ENCODE measurements at regions not wholly inside any gene's neighbourhood (a gene's known extent, or its start where the extent isn't known, plus 50 kb on each side); places are given as distances from the start of the nearest gene placed in this dataset.

DNA sequence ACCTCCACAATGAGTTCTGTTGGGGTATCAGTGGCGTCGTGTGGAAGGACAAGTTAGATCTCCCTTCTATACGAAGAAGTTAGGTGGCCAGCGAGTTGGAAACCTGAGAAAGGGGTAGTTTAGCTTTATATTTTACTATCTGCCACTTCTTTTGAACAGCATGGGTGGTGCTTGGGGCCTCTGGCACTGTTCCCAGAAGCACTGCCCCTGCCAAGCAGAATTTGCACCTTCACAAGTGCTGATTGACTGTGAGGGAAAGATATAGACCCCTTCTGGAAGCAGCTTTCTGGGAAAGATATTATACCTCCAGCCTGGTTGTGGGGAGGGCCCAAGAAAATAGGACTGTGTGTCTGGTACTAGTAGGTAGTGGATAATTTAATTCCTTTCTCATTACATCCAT is 246.9 kb downstream of the FBXO8 start:
- H3K36me3 ChIP-seq (ENCODE audit: insufficient read depth, low read length), result no peaks in the 10 kb centered on the region
- H3K4me3 ChIP-seq (ENCODE audit: low read length, poor library complexity, severe bottlenecking), result no peak overlapping the region
- no peaks in the 10 kb centered on the region for H3K9me2 ChIP-seq (replicated peaks; ENCODE audit: low read depth, low read length)
- no peaks in the 10 kb centered on the region for H3K4me1 ChIP-seq (ENCODE audit: insufficient read depth, low read length, poor library complexity, severe bottlenecking)
- H2AFZ ChIP-seq (ENCODE audit: low read length), result no peak overlapping the region
- H3F3A ChIP-seq (ENCODE audit: low read depth), result no peaks in the 10 kb centered on the region
- TF ChIP-seq EZH2phosphoT487 (IDR thresholded peaks at IDR 0.05; ENCODE audit: borderline replicate concordance), result no peak
- TF ChIP-seq, protein P1, sequence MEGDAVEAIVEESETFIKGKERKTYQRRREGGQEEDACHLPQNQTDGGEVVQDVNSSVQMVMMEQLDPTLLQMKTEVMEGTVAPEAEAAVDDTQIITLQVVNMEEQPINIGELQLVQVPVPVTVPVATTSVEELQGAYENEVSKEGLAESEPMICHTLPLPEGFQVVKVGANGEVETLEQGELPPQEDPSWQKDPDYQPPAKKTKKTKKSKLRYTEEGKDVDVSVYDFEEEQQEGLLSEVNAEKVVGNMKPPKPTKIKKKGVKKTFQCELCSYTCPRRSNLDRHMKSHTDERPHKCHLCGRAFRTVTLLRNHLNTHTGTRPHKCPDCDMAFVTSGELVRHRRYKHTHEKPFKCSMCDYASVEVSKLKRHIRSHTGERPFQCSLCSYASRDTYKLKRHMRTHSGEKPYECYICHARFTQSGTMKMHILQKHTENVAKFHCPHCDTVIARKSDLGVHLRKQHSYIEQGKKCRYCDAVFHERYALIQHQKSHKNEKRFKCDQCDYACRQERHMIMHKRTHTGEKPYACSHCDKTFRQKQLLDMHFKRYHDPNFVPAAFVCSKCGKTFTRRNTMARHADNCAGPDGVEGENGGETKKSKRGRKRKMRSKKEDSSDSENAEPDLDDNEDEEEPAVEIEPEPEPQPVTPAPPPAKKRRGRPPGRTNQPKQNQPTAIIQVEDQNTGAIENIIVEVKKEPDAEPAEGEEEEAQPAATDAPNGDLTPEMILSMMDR (conservative IDR thresholded peaks at IDR 0.05; ENCODE audit: low read length), result no peak
- H3K9ac ChIP-seq (ENCODE audit: low read depth, low read length, poor library complexity, severe bottlenecking), result no peak overlapping the region
- no peaks in the 10 kb centered on the region for H4K20me1 ChIP-seq (ENCODE audit: insufficient read depth, low read length, poor library complexity, severe bottlenecking)
- no peaks in the 10 kb centered on the region for H3K27me3 ChIP-seq (ENCODE audit: insufficient read depth, low read length, poor library complexity, severe bottlenecking)
- H3K79me2 ChIP-seq (ENCODE audit: insufficient read depth, low read length), result no peaks in the 10 kb centered on the region
- H3K9me3 ChIP-seq (ENCODE audit: insufficient read depth, low read depth, low read length), result no peaks in the 10 kb centered on the region
- H3K4me2 ChIP-seq (ENCODE audit: low read depth, low read length, poor library complexity, severe bottlenecking), result no peak overlapping the region

GRCh38 chr4:174036111-174036510 is 247.4 kb downstream of the FBXO8 start:
- H3K4me3 ChIP-seq (ENCODE audit: low read length, poor library complexity, severe bottlenecking), result no peak overlapping the region
- no peaks in the 10 kb centered on the region for H3F3A ChIP-seq (ENCODE audit: low read depth)
- H3K9me3 ChIP-seq (ENCODE audit: insufficient read depth, low read depth, low read length), result no peaks in the 10 kb centered on the region
- no peaks in the 10 kb centered on the region for H3K36me3 ChIP-seq (ENCODE audit: insufficient read depth, low read length)
- H3K9me2 ChIP-seq (replicated peaks; ENCODE audit: low read depth, low read length), result no peaks in the 10 kb centered on the region
- H2AFZ ChIP-seq (ENCODE audit: low read length), result no peak overlapping the region
- no peak for TF ChIP-seq EZH2phosphoT487 (IDR thresholded peaks at IDR 0.05; ENCODE audit: borderline replicate concordance)
- TF ChIP-seq, protein P1 (conservative IDR thresholded peaks at IDR 0.05; ENCODE audit: low read length), result no peak
- H3K27me3 ChIP-seq (ENCODE audit: insufficient read depth, low read length, poor library complexity, severe bottlenecking), result no peaks in the 10 kb centered on the region
- H3K4me1 ChIP-seq (ENCODE audit: insufficient read depth, low read length, poor library complexity, severe bottlenecking), result no peaks in the 10 kb centered on the region
- H3K79me2 ChIP-seq (ENCODE audit: insufficient read depth, low read length), result no peaks in the 10 kb centered on the region
- H3K9ac ChIP-seq (ENCODE audit: low read depth, low read length, poor library complexity, severe bottlenecking), result no peak overlapping the region
- H3K4me2 ChIP-seq (ENCODE audit: low read depth, low read length, poor library complexity, severe bottlenecking), result no peak overlapping the region
- H4K20me1 ChIP-seq (ENCODE audit: insufficient read depth, low read length, poor library complexity, severe bottlenecking), result no peaks in the 10 kb centered on the region

DNA sequence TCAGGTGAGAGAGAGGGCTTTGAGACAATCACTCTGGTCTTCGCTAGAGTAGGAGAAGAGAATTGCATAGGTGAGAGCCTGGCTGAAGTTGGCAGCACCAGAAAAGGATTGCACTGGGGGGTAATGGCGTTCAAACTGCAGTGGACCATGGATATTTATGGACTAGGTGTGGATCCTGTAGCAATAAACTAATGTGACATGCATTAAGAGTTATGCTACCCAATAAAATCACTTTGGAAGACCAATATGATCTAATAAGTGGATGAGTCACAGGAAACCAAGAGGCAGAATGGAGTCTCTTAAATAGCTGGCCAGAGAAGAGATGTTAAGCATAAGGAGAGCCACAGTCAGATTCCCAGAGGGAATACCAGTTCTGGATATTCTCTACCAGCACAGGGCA is 259.8 kb downstream of the FBXO8 start:
- Histone ChIP-seq H3K4me2 (ENCODE audit: low read depth, low read length, poor library complexity, severe bottlenecking) (no peak overlapping the region), H3K9ac (ENCODE audit: low read depth, low read length, poor library complexity, severe bottlenecking) (no peak overlapping the region), H3K36me3 (ENCODE audit: insufficient read depth, low read length) (no peaks in the 10 kb centered on the region), H3K9me2 (replicated peaks; ENCODE audit: low read depth, low read length) (no peaks in the 10 kb centered on the region), H3F3A (ENCODE audit: low read depth) (no peaks in the 10 kb centered on the region), H3K79me2 (ENCODE audit: insufficient read depth, low read length) (no peaks in the 10 kb centered on the region), H3K4me3 (ENCODE audit: low read length, poor library complexity, severe bottlenecking) (no peak overlapping the region), H2AFZ (ENCODE audit: low read length) (no peak overlapping the region), H3K9me3 (ENCODE audit: insufficient read depth, low read depth, low read length) (no peaks in the 10 kb centered on the region), H3K27me3 (ENCODE audit: insufficient read depth, low read length, poor library complexity, severe bottlenecking) (no peaks in the 10 kb centered on the region), H3K4me1 (ENCODE audit: insufficient read depth, low read length, poor library complexity, severe bottlenecking) (no peaks in the 10 kb centered on the region), H4K20me1 (ENCODE audit: insufficient read depth, low read length, poor library complexity, severe bottlenecking) (no peaks in the 10 kb centered on the region)
- TF ChIP-seq, protein P1 (conservative IDR thresholded peaks at IDR 0.05; ENCODE audit: low read length), result no peak
- TF ChIP-seq EZH2phosphoT487 (IDR thresholded peaks at IDR 0.05; ENCODE audit: borderline replicate concordance), result no peak

Measured in Loucy (cell line).